ENCODE measurements at regions not wholly inside any gene's neighbourhood (a gene's known extent, or its start where the extent isn't known, plus 50 kb on each side); places are given as distances from the start of the nearest gene placed in this dataset.

- DNase-seq (ENCODE audit: low read depth, low spot score) = no peak
- TF ChIP-seq CTCF (conservative IDR thresholded peaks at IDR 0.05) = no peak
- Mint-ChIP-seq H3K27ac (ENCODE audit: unreplicated experiment) (no peak overlapping the region), H3K36me3 (ENCODE audit: low read depth) (no peaks in the 10 kb centered on the region), H3K4me3 (no peak overlapping the region), H3K4me1 (no peaks in the 10 kb centered on the region), H3K9me3 (peaks cover 5% of the 10 kb centered on the region), H3K27me3 (ENCODE audit: low read depth) (peaks cover 2% of the 10 kb centered on the region)
Observed at GRCh38 chr13:22176968-22177520, 506.2 kb downstream of the FGF9 start.

- no peak overlapping the region for H3K27ac Mint-ChIP-seq (ENCODE audit: unreplicated experiment)
- no peak overlapping the region for H3K4me3 Mint-ChIP-seq
- DNase-seq (ENCODE audit: low read depth, low spot score) = no peak
- peaks cover 2% of the 10 kb centered on the region for H3K27me3 Mint-ChIP-seq (ENCODE audit: low read depth)
- H3K9me3 Mint-ChIP-seq = peaks cover 9% of the 10 kb centered on the region
- no peaks in the 10 kb centered on the region for H3K4me1 Mint-ChIP-seq
- no peaks in the 10 kb centered on the region for H3K36me3 Mint-ChIP-seq (ENCODE audit: low read depth)
- no peak for TF ChIP-seq CTCF (conservative IDR thresholded peaks at IDR 0.05)
Observed at GRCh38 chr13:22178878-22179277, 508.0 kb downstream of the FGF9 start.

GRCh38 chr13:22187329-22187728, 516.5 kb downstream of the FGF9 start:
- H3K4me1 Mint-ChIP-seq = no peaks in the 10 kb centered on the region
- no peak for TF ChIP-seq CTCF (conservative IDR thresholded peaks at IDR 0.05)
- peaks cover 2% of the 10 kb centered on the region for H3K27me3 Mint-ChIP-seq (ENCODE audit: low read depth)
- no peak for DNase-seq (ENCODE audit: low read depth, low spot score)
- H3K9me3 Mint-ChIP-seq = peaks cover 4% of the 10 kb centered on the region
- H3K4me3 Mint-ChIP-seq = no peak overlapping the region
- H3K27ac Mint-ChIP-seq (ENCODE audit: unreplicated experiment) = no peak overlapping the region
- no peaks in the 10 kb centered on the region for H3K36me3 Mint-ChIP-seq (ENCODE audit: low read depth)

- Mint-ChIP-seq H3K27ac (ENCODE audit: unreplicated experiment) (no peak overlapping the region), H3K36me3 (ENCODE audit: low read depth) (no peaks in the 10 kb centered on the region), H3K27me3 (ENCODE audit: low read depth) (peaks cover 5% of the 10 kb centered on the region), H3K4me1 (no peaks in the 10 kb centered on the region), H3K4me3 (no peak overlapping the region), H3K9me3 (no peaks in the 10 kb centered on the region)
- TF ChIP-seq CTCF (conservative IDR thresholded peaks at IDR 0.05) = no peak
- DNase-seq (ENCODE audit: low read depth, low spot score) = no peak
Observed at GRCh38 chr13:22189176-22190048, 518.5 kb downstream of the FGF9 start.

GRCh38 chr13:22193070-22193469, 522.2 kb downstream of the FGF9 start:
- H3K27me3 Mint-ChIP-seq (ENCODE audit: low read depth) = peaks cover 6% of the 10 kb centered on the region
- no peaks in the 10 kb centered on the region for H3K9me3 Mint-ChIP-seq
- H3K27ac Mint-ChIP-seq (ENCODE audit: unreplicated experiment) = no peak overlapping the region
- H3K36me3 Mint-ChIP-seq (ENCODE audit: low read depth) = no peaks in the 10 kb centered on the region
- no peak for TF ChIP-seq CTCF (conservative IDR thresholded peaks at IDR 0.05)
- DNase-seq (ENCODE audit: low read depth, low spot score) = no peak
- H3K4me1 Mint-ChIP-seq = no peaks in the 10 kb centered on the region
- H3K4me3 Mint-ChIP-seq = no peak overlapping the region
